ENCODE measurements at regions not wholly inside any gene's neighbourhood (a gene's known extent, or its start where the extent isn't known, plus 50 kb on each side); places are given as distances from the start of the nearest gene placed in this dataset.

GRCh38 chr4:14592950-14593349, 409.3 kb upstream of the CPEB2 start:
- no peak for DNase-seq

- DNase-seq = no peak
Observed at GRCh38 chr4:14596028-14596427, 406.3 kb upstream of the CPEB2 start.

GRCh38 chr4:14596437-14596836, 405.8 kb upstream of the CPEB2 start:
- no peak for DNase-seq

GRCh38 chr4:14596904-14597303, 405.4 kb upstream of the CPEB2 start:
- no peak for DNase-seq

DNA sequence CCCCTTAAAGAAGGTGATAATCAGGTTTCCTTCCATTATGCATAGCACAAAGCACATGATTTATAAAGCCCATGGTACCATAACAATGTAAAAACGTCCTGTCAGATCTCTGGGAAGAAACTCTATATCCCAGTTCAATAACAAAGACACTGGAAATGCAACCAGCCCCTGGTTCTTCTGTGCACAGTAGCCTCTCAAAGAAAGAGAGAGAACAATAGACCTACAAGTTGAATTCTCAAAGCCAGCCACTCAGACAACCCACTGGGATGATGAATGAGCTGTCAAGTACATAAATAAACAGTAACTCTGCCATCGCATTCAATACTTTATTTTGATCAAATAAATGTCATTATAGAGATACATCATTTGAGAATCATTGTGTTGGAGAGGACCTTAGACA, 400.1 kb upstream of the CPEB2 start:
- no peak for DNase-seq

DNA sequence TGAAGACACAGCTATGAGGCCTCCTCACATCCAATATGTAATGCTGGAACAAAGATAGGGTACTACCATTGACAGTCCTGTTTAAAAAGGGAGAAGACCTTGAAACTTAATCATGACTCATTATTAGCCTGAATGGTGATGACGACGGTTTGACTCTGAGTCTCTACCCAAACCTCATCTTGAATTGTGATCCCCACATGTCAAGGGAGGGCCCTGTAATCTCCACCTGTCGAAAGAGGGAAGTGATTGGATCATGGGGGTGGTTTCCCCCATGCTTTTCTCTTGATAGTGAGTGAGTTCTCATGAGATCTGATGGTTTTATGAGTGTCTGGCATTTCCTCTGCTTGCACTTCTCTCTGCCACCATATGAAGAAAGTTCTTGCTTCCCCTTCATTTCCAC, 395.3 kb upstream of the CPEB2 start:
- DNase-seq = no peak

- no peak for DNase-seq
Observed at GRCh38 chr4:14607578-14607977, 394.7 kb upstream of the CPEB2 start.

DNA sequence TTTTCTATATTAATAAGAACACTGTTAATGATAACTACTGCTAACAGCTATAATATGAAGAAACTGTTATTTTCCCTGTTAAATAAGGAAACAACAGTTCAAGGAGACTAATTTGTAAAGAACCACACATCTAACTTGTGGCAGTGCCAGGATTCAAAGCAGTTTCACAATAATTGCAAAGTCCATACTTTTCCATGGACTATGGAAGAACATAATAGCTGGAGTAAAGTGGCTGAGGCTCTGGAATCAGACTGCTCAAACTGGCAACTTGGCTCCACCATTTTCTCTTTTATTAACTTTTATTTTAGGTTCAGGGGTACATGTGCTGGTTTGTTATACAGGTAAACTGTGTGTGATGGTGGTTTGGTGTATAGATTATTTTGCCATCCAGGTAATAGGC, 393.7 kb upstream of the CPEB2 start:
- DNase-seq = no peak

DNA sequence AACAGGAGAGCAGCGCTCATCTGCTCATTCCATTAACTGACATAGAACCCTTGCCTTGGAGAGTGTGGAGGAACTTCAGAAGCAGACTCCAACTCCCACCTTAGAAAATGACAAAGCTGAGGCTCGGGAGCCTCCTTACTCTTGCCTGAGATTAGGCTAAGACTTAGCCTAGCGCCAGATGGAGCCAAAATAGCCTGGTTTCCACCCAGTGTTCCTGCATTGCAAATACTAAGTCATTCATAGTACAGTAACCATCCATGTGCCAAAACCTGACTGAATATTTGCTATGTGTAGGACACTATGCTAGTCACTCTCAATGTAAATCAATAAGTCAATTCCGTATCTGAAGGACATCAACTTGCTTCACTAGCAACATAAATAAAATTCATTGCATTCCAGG, 387.4 kb upstream of the CPEB2 start:
- no peak for DNase-seq

GRCh38 chr4:14615671-14616070, 386.6 kb upstream of the CPEB2 start:
- DNase-seq = no peak

- no peak for DNase-seq
Observed at GRCh38 chr4:14620567-14621141, 381.6 kb upstream of the CPEB2 start.

DNA sequence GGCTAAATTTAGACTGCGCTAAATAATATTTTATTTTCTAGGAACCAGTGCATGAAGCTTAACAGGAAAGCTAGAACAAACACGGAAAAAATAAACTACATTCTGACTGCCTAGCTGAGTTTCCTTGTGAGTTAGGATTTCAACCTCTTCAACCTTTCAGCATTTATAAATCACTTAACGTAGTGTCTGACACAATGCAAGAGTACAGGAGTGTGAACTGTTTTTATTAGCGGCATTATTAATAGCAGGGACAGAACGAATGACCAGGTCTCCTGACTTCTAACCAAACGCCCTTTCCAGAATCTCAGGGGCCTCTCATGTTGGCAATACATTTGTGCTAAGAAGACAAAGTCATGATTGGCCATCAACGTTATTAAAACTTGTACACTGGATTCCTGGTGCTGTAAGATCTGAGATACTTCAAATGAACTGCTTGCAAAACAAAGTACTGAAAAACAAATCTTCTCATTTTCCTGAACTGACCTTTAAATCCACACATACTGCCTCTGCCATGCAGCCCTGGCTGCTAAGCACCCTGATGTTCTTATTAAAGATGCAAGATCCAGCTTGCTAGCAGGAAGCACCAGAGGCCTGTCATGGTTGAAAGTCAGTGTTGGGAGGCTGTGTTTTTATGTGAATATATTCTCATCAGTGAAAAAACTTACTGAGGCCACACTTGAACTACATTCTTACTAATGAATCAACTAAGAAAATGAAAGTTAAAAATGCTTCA, 380.4 kb upstream of the CPEB2 start:
- no peak for DNase-seq

- DNase-seq = no peak
Observed at GRCh38 chr4:14627038-14627437, 375.2 kb upstream of the CPEB2 start.

GRCh38 chr4:14631806-14632440, 370.4 kb upstream of the CPEB2 start:
- DNase-seq = no peak

DNA sequence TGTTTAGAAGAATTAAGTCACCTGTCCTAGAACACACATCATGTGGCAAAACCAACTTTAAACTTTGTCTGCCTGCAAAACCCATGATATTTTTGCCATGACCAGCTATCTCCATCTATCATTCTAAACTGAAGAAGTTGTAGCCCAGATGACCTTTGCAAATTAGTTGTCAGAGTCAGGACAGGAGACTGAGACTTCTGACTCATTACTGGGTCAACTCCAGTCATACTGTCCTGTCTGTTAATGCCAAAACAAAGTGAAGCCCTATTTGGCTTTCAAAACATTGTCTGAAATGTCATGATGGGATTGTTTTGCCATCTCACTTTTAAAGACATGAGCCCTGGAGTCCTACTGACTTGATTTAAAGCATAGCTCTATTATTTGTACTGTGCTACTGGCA, 365.7 kb upstream of the CPEB2 start:
- DNase-seq = no peak

GRCh38 chr4:14640476-14640875, 361.8 kb upstream of the CPEB2 start:
- DNase-seq = no peak

GRCh38 chr4:14641871-14642270, 360.4 kb upstream of the CPEB2 start:
- no peak for DNase-seq

GRCh38 chr4:14644580-14645282, 357.6 kb upstream of the CPEB2 start:
- DNase-seq = no peak

DNA sequence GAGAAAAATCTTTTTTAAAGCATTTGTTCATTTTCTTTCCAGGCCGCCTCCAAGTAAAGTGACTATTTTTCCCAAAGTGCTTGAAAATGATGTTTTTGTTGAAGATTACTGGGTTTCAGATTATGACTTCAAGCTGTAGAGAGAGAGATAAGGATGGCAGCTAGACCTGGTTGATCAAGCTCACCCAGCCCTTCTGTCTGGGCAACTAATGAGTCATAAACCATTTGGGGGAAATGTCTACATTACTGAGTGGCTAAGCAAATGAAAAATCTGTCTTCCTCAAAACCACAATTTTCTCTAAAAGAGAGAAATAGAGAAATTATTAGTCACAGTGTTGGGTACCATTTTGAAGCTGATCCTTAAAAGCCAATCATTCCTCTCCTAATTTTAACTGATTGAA, 355.4 kb upstream of the CPEB2 start:
- no peak for DNase-seq

DNA sequence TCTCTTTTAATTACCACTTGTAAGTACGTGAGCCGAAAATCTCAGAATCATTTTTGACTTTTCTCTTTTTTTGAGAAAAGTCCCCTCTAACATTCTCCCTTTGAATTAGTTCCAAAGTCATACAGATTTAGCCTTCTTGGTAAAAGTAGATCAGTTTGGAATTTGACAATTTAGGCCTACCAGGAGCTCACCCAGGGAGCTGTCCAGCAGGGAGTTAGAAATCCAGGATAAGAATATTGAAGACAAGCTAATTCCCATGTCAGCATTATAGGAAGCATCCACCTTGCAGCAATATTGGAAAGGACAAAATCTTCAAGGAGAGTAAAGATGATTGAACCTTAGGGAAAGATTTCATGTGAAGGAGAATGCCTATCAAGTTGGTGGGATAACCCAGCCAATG, 352.2 kb upstream of the CPEB2 start:
- no peak for DNase-seq

DNA sequence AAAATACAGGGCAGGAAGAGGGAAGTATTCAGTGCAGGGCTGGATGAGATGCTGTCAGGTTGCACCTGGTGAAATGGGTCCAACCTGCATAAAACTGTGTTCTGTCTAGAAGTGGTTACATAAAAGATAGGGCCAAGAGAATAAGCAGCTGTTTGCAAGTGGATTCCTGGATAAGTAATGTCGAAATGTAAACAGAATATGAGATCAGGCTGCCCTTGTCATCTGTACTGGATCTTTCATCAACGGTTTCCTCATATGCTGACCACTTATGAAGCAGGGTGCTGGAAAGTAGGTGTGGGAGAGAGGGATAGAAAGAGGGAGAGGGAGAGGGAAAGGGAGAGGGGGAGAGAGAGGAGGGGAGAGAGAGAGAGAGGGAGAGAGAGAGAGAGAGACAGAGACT, 349.8 kb upstream of the CPEB2 start:
- DNase-seq = no peak

DNA sequence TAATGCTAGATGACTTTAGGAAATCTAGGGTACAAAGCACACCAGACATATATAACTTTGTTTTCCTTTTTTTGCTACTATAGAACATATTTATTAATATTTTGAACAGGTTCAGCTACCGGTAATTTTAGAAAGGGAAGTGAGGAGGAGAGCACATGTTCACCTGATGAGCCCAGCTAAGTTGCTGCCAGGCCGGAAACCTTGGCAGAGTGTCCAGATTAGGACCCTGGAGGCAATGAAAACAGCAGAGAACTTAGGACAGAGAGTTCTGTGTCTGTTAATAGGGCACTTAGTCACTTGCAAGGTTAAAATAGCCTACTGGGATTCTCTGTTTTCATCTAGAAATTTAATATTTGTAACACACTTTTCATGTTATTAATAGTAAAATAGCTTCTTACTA, 348.9 kb upstream of the CPEB2 start:
- DNase-seq = no peak

DNA sequence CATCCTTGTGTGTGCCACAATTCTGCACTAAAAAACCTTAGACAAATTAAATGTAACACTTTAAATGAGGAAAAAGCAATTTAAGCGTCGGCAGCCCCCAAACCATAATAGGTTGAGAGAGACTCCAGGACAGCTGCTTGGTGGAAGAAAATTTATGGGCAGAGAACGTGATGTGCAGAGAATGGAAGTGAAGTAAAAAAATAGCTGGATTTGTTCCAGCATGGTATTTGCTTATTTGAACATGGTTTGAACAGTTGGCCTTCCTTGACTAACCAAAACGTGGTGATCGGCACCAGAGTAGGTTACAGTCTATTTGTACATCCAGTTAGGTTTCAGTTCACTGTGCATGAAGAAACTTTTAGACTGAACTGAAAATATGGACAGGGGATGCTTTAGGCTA, 343.0 kb upstream of the CPEB2 start:
- no peak for DNase-seq

GRCh38 chr4:14667624-14668151, 334.6 kb upstream of the CPEB2 start:
- DNase-seq = no peak
